DMS 273 (cell line): ENCODE measurements at regions not wholly inside any gene's neighbourhood (a gene's known extent, or its start where the extent isn't known, plus 50 kb on each side); places are given as distances from the start of the nearest gene placed in this dataset.

Experiments used
- DNase-seq: peaks from one replicate; lab custom pipeline; 2025; ENCODE audit not compliant: unreplicated experiment; lab: John Stamatoyannopoulos, UW

DNA sequence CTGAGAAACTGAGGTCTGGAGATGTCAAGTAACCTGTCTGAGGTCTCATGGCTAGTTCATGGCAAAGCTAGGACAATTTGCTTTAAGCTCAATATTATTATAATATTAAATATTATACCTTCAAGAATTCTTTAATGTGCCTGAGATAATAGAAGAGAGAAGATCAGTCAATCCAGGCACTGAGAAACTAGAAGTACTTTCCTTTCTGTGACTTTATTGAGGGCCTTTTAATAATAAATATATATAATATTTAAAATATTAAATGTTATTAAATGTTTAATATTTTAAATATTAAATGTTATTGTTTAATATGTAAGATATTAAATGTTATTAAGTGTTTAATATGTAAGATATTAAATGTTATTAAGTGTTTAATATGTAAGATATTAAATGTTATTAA lies 144.3 kb upstream of the DNAJC19 start:
- DNase-seq, result no peak

DNA sequence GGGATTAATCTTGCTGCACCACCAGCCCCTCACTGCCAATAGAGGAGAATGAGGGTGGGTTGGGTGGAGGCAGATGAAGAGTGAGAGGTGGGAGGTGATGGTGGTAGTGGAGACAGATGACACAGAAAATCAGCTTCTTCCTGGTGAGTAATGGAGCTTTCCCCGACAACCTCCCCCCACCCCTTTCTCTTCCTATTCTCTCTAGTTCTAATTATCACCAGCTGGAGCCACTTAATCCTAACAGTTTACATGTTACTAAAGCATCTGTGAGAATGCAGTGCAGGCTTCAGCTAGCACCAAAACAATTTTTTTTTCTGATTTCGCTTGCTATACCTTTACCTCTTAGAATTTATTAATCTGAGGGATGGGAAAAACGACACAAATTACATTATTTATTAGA lies 116.1 kb upstream of the DNAJC19 start:
- DNase-seq, result no peak

DNA sequence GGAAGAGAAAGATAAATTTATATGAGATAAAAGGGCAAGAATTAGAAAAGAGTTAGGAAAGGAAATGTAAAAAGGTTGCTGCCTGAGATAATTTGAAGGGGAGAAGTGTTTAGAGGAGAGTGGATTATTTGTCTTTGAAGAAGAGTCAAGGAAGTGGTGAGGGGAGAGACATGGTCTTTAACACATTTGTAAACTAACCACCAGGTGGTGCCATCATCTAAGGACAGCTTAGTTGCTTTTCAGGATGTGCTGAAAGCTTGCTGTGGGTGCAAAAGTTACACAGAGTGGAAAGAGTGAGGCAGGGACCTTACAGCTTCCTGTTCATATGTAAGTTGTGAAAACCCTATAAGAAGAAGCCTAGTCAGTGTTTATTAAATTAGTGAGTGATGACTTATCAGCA lies 114.1 kb upstream of the DNAJC19 start:
- peak; percentile 64 for DNase-seq

DNA sequence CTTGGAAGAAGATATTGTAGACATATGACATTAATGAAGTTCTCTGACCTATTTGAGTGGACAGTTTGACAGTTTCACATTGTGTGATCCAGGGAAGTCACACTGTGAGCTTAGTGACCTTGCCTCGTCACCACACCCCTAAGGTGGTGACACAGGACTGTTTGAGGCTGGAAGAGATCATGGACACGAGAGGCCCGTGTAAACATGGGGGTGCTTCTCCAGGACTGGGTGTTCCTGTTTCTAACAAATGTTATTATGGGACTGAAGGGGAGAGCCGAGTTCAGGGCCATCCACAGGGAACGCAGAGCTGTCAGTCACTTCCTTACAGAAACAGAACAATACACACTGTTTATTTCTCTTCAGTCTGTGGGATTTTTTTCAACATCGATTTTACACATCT lies 96.5 kb upstream of the DNAJC19 start:
- DNase-seq, result no peak

DNA sequence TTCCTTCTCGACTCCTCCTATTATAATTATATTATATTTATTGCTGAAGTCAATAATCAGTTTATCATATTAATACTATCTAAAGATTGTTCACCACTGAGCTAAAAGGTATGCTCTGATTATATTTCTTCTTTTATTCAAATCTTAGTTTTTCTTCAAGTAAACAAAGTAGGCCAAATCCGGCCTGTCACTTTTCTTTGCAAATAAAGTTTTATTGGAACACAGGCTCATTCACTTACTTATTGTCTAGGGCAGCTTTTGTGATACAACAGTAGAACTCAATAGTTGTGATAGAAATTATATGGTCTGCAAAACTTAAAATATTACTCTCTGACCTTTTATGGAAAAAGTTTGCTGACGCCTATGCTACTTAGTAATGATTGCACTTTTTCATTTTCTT lies 92.4 kb upstream of the DNAJC19 start:
- no peak for DNase-seq

DNA sequence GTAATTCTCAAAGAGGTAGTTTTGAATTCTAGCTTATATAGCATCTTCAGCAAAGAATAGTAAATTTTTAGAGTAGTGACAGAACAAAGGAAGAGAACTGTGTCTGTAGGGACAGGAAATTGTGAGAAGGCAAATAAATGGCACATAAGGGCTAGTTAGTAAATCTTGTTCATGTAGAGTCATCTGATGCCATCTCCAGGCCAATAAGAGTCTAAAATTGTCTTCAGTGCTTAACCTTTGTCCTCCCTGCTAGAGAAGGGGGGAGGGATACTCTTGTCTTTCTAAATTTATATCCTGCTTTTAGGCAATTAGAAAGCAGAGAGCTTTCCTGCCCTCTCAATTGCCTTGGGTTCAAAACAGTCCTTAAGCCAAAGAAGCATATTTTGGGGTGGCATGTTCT lies 87.0 kb upstream of the DNAJC19 start:
- DNase-seq, result no peak

DNA sequence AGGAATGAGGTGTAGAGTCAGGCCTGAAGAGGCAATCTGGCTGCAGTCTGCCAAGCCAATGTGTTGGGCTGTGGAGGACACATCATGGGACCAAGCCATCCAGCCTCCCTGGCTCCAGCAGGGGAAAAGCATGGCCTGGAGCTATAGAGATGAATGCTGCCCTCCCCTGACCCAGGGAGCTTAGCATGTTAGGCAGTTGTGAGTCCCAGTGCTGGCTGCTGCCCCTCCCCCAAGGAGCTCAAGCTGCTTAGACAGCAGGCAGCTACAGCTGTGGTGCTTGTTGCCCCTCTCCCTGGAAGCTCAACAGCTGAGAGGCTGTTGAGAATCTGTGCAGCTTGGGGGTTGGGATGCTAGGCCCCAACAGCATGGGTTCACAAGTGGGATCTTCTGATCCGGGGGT lies 85.6 kb upstream of the DNAJC19 start:
- no peak for DNase-seq

DNA sequence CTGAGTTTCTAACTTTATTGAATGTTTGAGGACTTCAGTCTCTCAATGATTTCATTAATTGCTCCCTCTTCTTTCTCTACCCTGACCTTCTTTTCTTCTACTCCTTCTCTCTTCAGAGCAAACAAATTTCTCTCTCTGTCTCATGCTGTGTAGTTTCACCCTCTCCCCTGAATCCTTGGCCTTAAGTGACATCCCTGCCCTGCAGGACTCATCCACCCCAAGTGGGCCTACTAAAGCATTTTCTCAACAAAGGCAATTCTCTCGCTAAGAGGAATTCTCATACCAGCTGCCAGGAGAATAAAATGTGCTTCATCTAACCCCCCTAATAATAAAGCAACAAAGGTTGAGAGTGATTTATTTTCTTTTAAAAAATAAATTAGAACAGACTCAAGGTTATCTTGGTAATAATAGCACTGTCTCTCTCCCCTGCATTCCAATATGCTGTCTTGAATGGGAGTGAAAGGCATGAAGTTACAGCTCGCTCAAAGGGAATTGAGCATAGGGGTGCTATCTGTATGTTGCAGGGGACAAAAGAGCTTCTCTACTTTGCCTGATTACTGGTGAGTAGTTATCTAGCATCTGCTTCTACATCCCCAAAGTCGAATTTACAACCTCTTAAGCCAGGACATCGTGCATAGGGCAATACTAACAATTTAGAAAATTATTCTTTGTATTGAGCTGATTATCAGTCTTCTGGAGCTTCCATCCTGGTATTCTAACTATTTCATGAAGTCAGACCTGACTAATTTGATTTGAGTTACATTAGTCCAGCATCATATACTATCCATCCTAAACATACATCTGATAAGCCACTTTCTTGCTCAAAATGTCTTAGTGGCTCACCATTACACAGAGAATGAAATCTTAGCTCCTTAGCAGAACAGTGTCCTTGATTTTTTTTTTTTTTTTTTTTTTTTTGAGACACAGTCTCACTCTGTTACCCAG lies 76.9 kb upstream of the DNAJC19 start:
- DNase-seq, result no peak

DNA sequence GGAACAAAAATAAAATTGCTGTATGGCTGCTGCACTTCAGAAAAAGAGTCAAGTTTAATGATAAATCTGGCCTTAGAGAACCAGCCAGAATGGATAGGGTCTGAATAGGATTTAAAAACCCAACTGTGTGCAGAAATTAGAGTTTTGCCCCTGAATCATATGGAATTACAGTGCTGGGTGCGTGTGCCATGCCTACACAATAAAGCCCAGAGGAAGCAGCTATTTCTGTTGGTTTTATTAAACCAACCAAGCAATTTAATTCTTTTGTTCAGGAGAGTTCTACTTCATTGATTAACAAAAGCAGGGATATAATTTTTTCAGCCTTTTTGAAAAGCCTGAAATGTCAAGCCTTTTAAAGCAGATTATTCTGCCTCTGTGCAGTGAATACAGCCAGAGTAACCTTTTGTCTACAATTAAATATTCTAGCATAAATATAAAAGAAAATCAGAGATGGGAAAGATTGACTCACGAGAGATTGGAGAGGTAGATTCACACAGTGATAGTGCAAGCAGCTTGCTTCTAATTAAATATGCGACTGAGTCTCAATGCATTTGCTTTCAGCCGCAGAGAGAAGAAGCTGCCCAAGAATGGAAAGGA lies 66.7 kb upstream of the DNAJC19 start:
- DNase-seq, result no peak

DNA sequence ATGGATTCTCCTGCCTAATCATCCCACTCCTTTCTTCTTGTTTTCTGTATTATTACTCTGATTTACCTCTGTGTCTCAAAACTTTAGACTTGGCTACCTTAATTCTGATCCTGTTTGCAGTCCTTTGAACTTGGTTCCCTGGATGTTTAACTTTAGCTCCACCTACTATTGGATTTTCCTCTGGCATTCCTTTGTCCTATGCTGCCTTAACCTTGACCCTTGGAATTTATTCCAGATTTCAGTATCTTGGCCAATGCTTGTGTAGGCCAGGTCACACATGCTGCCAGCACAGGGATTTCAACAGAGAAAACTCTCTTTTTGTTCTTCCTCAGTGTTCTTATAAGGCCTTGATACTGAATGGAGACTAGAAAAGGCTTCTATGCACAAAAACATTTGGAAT lies 65.0 kb upstream of the DNAJC19 start:
- DNase-seq, result no peak

DNA sequence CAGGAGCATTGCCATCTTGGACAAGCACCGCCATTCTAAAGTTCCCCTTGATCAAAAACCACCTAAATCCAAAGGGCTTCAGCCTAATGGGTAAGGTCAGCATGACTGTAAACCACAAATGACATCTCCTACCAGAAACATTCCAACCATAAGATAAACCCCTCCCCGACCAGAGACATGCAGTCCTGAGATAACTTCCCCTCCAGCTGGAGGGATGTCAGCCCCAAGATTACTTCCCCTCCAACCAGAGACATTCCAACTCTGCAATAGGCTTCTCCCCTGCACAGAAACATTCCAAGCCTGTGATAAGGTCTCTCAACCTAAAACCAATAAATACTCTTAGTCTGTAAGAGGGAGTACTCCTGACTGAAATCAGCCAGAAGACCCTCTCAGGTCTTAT lies 62.7 kb upstream of the DNAJC19 start:
- DNase-seq, result no peak

DNA sequence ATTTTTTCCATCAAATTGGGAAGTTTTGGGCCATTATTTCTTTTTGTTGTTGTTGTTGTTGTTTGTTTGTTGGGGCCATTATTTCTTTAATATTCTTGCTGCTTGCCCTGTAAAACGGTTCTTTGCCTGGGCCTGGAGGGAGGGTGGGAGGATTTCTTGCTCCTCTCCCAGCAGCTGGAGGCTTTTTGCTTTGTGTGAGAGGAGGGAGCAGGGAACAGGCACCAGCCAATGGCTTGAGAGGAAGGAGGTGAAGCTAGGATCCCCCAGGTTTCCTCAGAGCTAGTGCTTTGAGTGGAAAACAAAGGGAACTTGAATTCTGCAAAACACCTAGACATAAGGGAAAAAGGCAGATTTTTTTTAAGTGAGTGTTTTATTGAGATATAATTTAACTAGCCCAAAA lies 61.2 kb upstream of the DNAJC19 start:
- DNase-seq, result no peak

DNA sequence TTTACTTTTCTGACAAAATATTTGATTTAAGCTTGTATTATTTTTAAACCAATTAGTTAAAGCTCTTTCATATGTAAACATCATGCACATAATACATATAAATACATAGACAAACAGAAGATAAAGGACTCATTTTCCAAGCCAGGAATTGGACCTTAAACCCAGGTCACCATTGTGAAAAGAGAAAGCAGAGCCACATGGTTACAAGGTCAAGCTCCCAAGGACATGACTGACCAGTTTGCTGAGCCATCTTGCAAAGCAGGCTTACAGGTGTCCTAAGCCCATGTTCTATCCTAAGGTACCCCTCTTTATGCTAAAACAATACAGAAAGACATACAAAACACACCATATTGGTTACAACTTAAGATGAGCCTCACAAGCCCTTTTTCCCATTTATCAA lies 50.5 kb upstream of the DNAJC19 start:
- no peak for DNase-seq
